ENCODE measurements at regions not wholly inside any gene's neighbourhood (a gene's known extent, or its start where the extent isn't known, plus 50 kb on each side); places are given as distances from the start of the nearest gene placed in this dataset.

GRCh38 chr10:78274491-78274890, 240.8 kb downstream of the RPS24 start:
- Histone ChIP-seq H3K79me1 (ENCODE audit: low read length) (no peaks in the 10 kb centered on the region), H3K4me3 (ENCODE audit: low read length) (no peak overlapping the region), H2BK15ac (replicated peaks; ENCODE audit: low read depth) (no peak overlapping the region), H3K79me2 (ENCODE audit: control insufficient read depth, insufficient read depth, low read length) (no peaks in the 10 kb centered on the region), H2BK5ac (ENCODE audit: low read length) (no peak overlapping the region), H4K8ac (ENCODE audit: low read depth, low read length) (no peak overlapping the region), H3K4me2 (ENCODE audit: low read length) (no peak overlapping the region), H2BK120ac (ENCODE audit: low read depth, low read length) (no peak overlapping the region), H3K27ac (ENCODE audit: low read depth, low read length) (no peak overlapping the region), H3K4me1 (ENCODE audit: control insufficient read depth, low read depth, low read length) (peaks cover 1% of the 10 kb centered on the region), H3K23ac (ENCODE audit: low read length) (no peak overlapping the region), H3K36me3 (ENCODE audit: control insufficient read depth, insufficient read depth, low read length) (no peaks in the 10 kb centered on the region), H4K5ac (ENCODE audit: low read length) (no peak overlapping the region), H3K56ac (ENCODE audit: low read length) (no peak overlapping the region), H3K18ac (ENCODE audit: low read length) (no peak overlapping the region), H3K4ac (ENCODE audit: low read depth, low read length) (no peak overlapping the region), H3K27me3 (ENCODE audit: insufficient read depth, low read length, poor library complexity) (no peaks in the 10 kb centered on the region), H2AK5ac (ENCODE audit: low read length) (no peak overlapping the region), H3K9ac (ENCODE audit: low read length) (no peak overlapping the region)
- no CpG with 5 or more reads among the region's 4 CpGs for WGBS (ENCODE audit: extremely low coverage, insufficient coverage, low lambda C conversion rate)
- DNase-seq = no peak

GRCh38 chr10:78276139-78276538, 242.5 kb downstream of the RPS24 start:
- Histone ChIP-seq H3K9ac (ENCODE audit: low read length) (no peak overlapping the region), H4K8ac (ENCODE audit: low read depth, low read length) (no peak overlapping the region), H3K27ac (ENCODE audit: low read depth, low read length) (no peak overlapping the region), H2AK5ac (ENCODE audit: low read length) (no peak overlapping the region), H3K4ac (ENCODE audit: low read depth, low read length) (no peak overlapping the region), H3K23ac (ENCODE audit: low read length) (no peak overlapping the region), H3K56ac (ENCODE audit: low read length) (no peak overlapping the region), H2BK120ac (ENCODE audit: low read depth, low read length) (no peak overlapping the region), H4K5ac (ENCODE audit: low read length) (no peak overlapping the region), H3K4me2 (ENCODE audit: low read length) (no peak overlapping the region), H3K36me3 (ENCODE audit: control insufficient read depth, insufficient read depth, low read length) (no peaks in the 10 kb centered on the region), H3K79me1 (ENCODE audit: low read length) (no peaks in the 10 kb centered on the region), H3K4me3 (ENCODE audit: low read length) (no peak overlapping the region), H3K4me1 (ENCODE audit: control insufficient read depth, low read depth, low read length) (peaks cover 1% of the 10 kb centered on the region), H3K27me3 (ENCODE audit: insufficient read depth, low read length, poor library complexity) (no peaks in the 10 kb centered on the region), H3K79me2 (ENCODE audit: control insufficient read depth, insufficient read depth, low read length) (no peaks in the 10 kb centered on the region), H3K18ac (ENCODE audit: low read length) (no peak overlapping the region), H2BK5ac (ENCODE audit: low read length) (no peak overlapping the region), H2BK15ac (replicated peaks; ENCODE audit: low read depth) (no peak overlapping the region)
- no CpG with 5 or more reads among the region's 1 CpG for WGBS (ENCODE audit: extremely low coverage, insufficient coverage, low lambda C conversion rate)
- DNase-seq = no peak

- H3K27ac ChIP-seq (ENCODE audit: low read depth, low read length) = no peak overlapping the region
- H3K4me3 ChIP-seq (ENCODE audit: low read length) = no peak overlapping the region
- H3K4me2 ChIP-seq (ENCODE audit: low read length) = no peak overlapping the region
- no peak overlapping the region for H2BK5ac ChIP-seq (ENCODE audit: low read length)
- H3K27me3 ChIP-seq (ENCODE audit: insufficient read depth, low read length, poor library complexity) = no peaks in the 10 kb centered on the region
- no peak overlapping the region for H4K8ac ChIP-seq (ENCODE audit: low read depth, low read length)
- H3K79me1 ChIP-seq (ENCODE audit: low read length) = no peaks in the 10 kb centered on the region
- no peak overlapping the region for H3K23ac ChIP-seq (ENCODE audit: low read length)
- no peaks in the 10 kb centered on the region for H3K79me2 ChIP-seq (ENCODE audit: control insufficient read depth, insufficient read depth, low read length)
- no peak overlapping the region for H4K5ac ChIP-seq (ENCODE audit: low read length)
- H3K4ac ChIP-seq (ENCODE audit: low read depth, low read length) = no peak overlapping the region
- no peak overlapping the region for H3K9ac ChIP-seq (ENCODE audit: low read length)
- DNase-seq = no peak
- no peaks in the 10 kb centered on the region for H3K36me3 ChIP-seq (ENCODE audit: control insufficient read depth, insufficient read depth, low read length)
- H3K18ac ChIP-seq (ENCODE audit: low read length) = no peak overlapping the region
- no peak overlapping the region for H3K56ac ChIP-seq (ENCODE audit: low read length)
- H2AK5ac ChIP-seq (ENCODE audit: low read length) = no peak overlapping the region
- no peak overlapping the region for H2BK15ac ChIP-seq (replicated peaks; ENCODE audit: low read depth)
- peaks cover 1% of the 10 kb centered on the region for H3K4me1 ChIP-seq (ENCODE audit: control insufficient read depth, low read depth, low read length)
- no CpG with 5 or more reads among the region's 11 CpGs for WGBS (ENCODE audit: extremely low coverage, insufficient coverage, low lambda C conversion rate)
- no peak overlapping the region for H2BK120ac ChIP-seq (ENCODE audit: low read depth, low read length)
Measured at GRCh38 chr10:78277314-78278057, 243.8 kb downstream of the RPS24 start.

- Histone ChIP-seq H3K4me2 (ENCODE audit: low read length) (no peak overlapping the region), H4K8ac (ENCODE audit: low read depth, low read length) (no peak overlapping the region), H2AK5ac (ENCODE audit: low read length) (no peak overlapping the region), H3K4ac (ENCODE audit: low read depth, low read length) (no peak overlapping the region), H3K23ac (ENCODE audit: low read length) (no peak overlapping the region), H2BK15ac (replicated peaks; ENCODE audit: low read depth) (no peak overlapping the region), H3K36me3 (ENCODE audit: control insufficient read depth, insufficient read depth, low read length) (no peaks in the 10 kb centered on the region), H3K4me1 (ENCODE audit: control insufficient read depth, low read depth, low read length) (peaks cover 5% of the 10 kb centered on the region), H3K56ac (ENCODE audit: low read length) (peak overlapping the region; percentile 2), H2BK120ac (ENCODE audit: low read depth, low read length) (no peak overlapping the region), H3K4me3 (ENCODE audit: low read length) (no peak overlapping the region), H3K79me1 (ENCODE audit: low read length) (no peaks in the 10 kb centered on the region), H4K5ac (ENCODE audit: low read length) (no peak overlapping the region), H3K27me3 (ENCODE audit: insufficient read depth, low read length, poor library complexity) (no peaks in the 10 kb centered on the region), H2BK5ac (ENCODE audit: low read length) (no peak overlapping the region), H3K18ac (ENCODE audit: low read length) (no peak overlapping the region), H3K27ac (ENCODE audit: low read depth, low read length) (no peak overlapping the region), H3K79me2 (ENCODE audit: control insufficient read depth, insufficient read depth, low read length) (no peaks in the 10 kb centered on the region), H3K9ac (ENCODE audit: low read length) (no peak overlapping the region)
- DNase-seq = no peak
- WGBS (ENCODE audit: extremely low coverage, insufficient coverage, low lambda C conversion rate) = no CpG with 5 or more reads among the region's 6 CpGs
Measured at GRCh38 chr10:78278058-78278404, 244.4 kb downstream of the RPS24 start.

- Histone ChIP-seq H2BK5ac (ENCODE audit: low read length) (no peak overlapping the region), H3K23ac (ENCODE audit: low read length) (no peak overlapping the region), H3K4ac (ENCODE audit: low read depth, low read length) (no peak overlapping the region), H2BK15ac (replicated peaks; ENCODE audit: low read depth) (no peak overlapping the region), H3K4me3 (ENCODE audit: low read length) (no peak overlapping the region), H4K8ac (ENCODE audit: low read depth, low read length) (no peak overlapping the region), H2AK5ac (ENCODE audit: low read length) (no peak overlapping the region), H3K18ac (ENCODE audit: low read length) (no peak overlapping the region), H3K4me1 (ENCODE audit: control insufficient read depth, low read depth, low read length) (peaks cover 5% of the 10 kb centered on the region), H4K5ac (ENCODE audit: low read length) (no peak overlapping the region), H3K56ac (ENCODE audit: low read length) (no peak overlapping the region), H3K9ac (ENCODE audit: low read length) (no peak overlapping the region), H3K79me2 (ENCODE audit: control insufficient read depth, insufficient read depth, low read length) (no peaks in the 10 kb centered on the region), H3K4me2 (ENCODE audit: low read length) (no peak overlapping the region), H3K27me3 (ENCODE audit: insufficient read depth, low read length, poor library complexity) (no peaks in the 10 kb centered on the region), H3K79me1 (ENCODE audit: low read length) (no peaks in the 10 kb centered on the region), H2BK120ac (ENCODE audit: low read depth, low read length) (no peak overlapping the region), H3K36me3 (ENCODE audit: control insufficient read depth, insufficient read depth, low read length) (no peaks in the 10 kb centered on the region), H3K27ac (ENCODE audit: low read depth, low read length) (no peak overlapping the region)
- no peak for DNase-seq
- no CpG with 5 or more reads among the region's 7 CpGs for WGBS (ENCODE audit: extremely low coverage, insufficient coverage, low lambda C conversion rate)
Measured at GRCh38 chr10:78279756-78280155, 246.1 kb downstream of the RPS24 start.

GRCh38 chr10:78280604-78281003, 246.9 kb downstream of the RPS24 start:
- Histone ChIP-seq H3K4me2 (ENCODE audit: low read length) (no peak overlapping the region), H3K79me1 (ENCODE audit: low read length) (no peaks in the 10 kb centered on the region), H3K23ac (ENCODE audit: low read length) (no peak overlapping the region), H3K27me3 (ENCODE audit: insufficient read depth, low read length, poor library complexity) (no peaks in the 10 kb centered on the region), H3K56ac (ENCODE audit: low read length) (no peak overlapping the region), H3K79me2 (ENCODE audit: control insufficient read depth, insufficient read depth, low read length) (no peaks in the 10 kb centered on the region), H2AK5ac (ENCODE audit: low read length) (no peak overlapping the region), H2BK120ac (ENCODE audit: low read depth, low read length) (no peak overlapping the region), H3K18ac (ENCODE audit: low read length) (no peak overlapping the region), H3K36me3 (ENCODE audit: control insufficient read depth, insufficient read depth, low read length) (no peaks in the 10 kb centered on the region), H3K4ac (ENCODE audit: low read depth, low read length) (no peak overlapping the region), H2BK5ac (ENCODE audit: low read length) (no peak overlapping the region), H2BK15ac (replicated peaks; ENCODE audit: low read depth) (no peak overlapping the region), H3K27ac (ENCODE audit: low read depth, low read length) (no peak overlapping the region), H3K4me3 (ENCODE audit: low read length) (no peak overlapping the region), H4K5ac (ENCODE audit: low read length) (no peak overlapping the region), H3K9ac (ENCODE audit: low read length) (no peak overlapping the region), H4K8ac (ENCODE audit: low read depth, low read length) (no peak overlapping the region), H3K4me1 (ENCODE audit: control insufficient read depth, low read depth, low read length) (peaks cover 5% of the 10 kb centered on the region)
- no CpG with 5 or more reads among the region's 6 CpGs for WGBS (ENCODE audit: extremely low coverage, insufficient coverage, low lambda C conversion rate)
- DNase-seq = no peak

Data from mesendoderm (in vitro differentiated cells).